ENCODE measurements at regions not wholly inside any gene's neighbourhood (a gene's known extent, or its start where the extent isn't known, plus 50 kb on each side); places are given as distances from the start of the nearest gene placed in this dataset.

GRCh38 chr18:75691483-75691882 lies 264.0 kb upstream of the SMIM21 start:
- Histone ChIP-seq H3K79me2 (ENCODE audit: control insufficient read depth, insufficient read depth, low read length) (no peaks in the 10 kb centered on the region), H3K36me3 (ENCODE audit: control insufficient read depth, insufficient read depth, low read length) (no peaks in the 10 kb centered on the region), H3K27ac (ENCODE audit: extremely low read depth, low read depth, low read length) (no peak overlapping the region), H3K4me3 (no peak overlapping the region), H3K4me2 (ENCODE audit: insufficient read depth, low read length) (no peak overlapping the region), H3K9me3 (replicated peaks; ENCODE audit: control insufficient read depth, insufficient read depth, low read depth, low read length) (no peaks in the 10 kb centered on the region), H4K20me1 (replicated peaks; ENCODE audit: control insufficient read depth, insufficient read depth, low read length) (no peaks in the 10 kb centered on the region), H3K4me1 (replicated peaks in 1 of 2; ENCODE audit: control insufficient read depth in 2 of 2, insufficient read depth in 2 of 2, low read length in 2 of 2) (no peaks in the 10 kb centered on the region), H3K9ac (ENCODE audit: insufficient read depth in 1 of 2, low read depth in 2 of 2, low read length in 2 of 2) (no peak overlapping the region), H3K27me3 (ENCODE audit: control insufficient read depth in 2 of 2, insufficient read depth in 2 of 2, low read length in 2 of 2) (no peaks in the 10 kb centered on the region), H2AFZ (ENCODE audit: low read depth, low read length) (no peak overlapping the region), H3K9me1 (ENCODE audit: control insufficient read depth, insufficient read depth, low read length) (no peaks in the 10 kb centered on the region)
- CTCF ChIA-PET (ENCODE audit: low intra/inter-chr PET ratio): no interaction called here
- WGBS (ENCODE audit: insufficient coverage, low coverage, missing lambda C conversion rate): 0% methylated on average over 3 of the region's 8 CpGs
- in situ Hi-C loops (cut with MboI): no loop called here
- DNase-seq (ENCODE audit: extremely low read depth in 1 of 4, low spot score in 3 of 4) (no peak), ATAC-seq (no peak), FAIRE-seq (no peak)
- POLR2A ChIA-PET: interaction anchor here (1.1 kb wide), 1 partner anchor 13 kb away, joined by 3 read pairs; no protein-coding TSS in a partner anchor
- intact Hi-C loops (cut with micrococcal nuclease): no loop called here
- no TSS peak for BruUV-seq (replicated peaks)
- TF ChIP-seq ZNF277 (CRISPR knock-in tag; IDR thresholded peaks at IDR 0.05; ENCODE audit: borderline replicate concordance) (no peak), BACH1 (tag; IDR thresholded peaks at IDR 0.05) (no peak), ZNF316 (IDR thresholded peaks at IDR 0.05) (no peak), MTA2 (IDR thresholded peaks at IDR 0.05; ENCODE audit: low read depth) (no peak), RB1 (IDR thresholded peaks at IDR 0.05; ENCODE audit: low read depth) (no peak), FOXO4 (CRISPR knock-in tag; IDR thresholded peaks at IDR 0.05) (no peak), RBM14 (IDR thresholded peaks at IDR 0.05; ENCODE audit: borderline replicate concordance, insufficient read depth, low read depth, low read length) (no peak), ZNF436 (CRISPR knock-in tag; IDR thresholded peaks at IDR 0.05) (no peak), LCOR (CRISPR knock-in tag; IDR thresholded peaks at IDR 0.05) (no peak), ZNF561 (CRISPR knock-in tag; conservative IDR thresholded peaks at IDR 0.05) (no peak), ERF (CRISPR knock-in tag; IDR thresholded peaks at IDR 0.05) (no peak), CREB3L1 (IDR thresholded peaks at IDR 0.05; ENCODE audit: borderline replicate concordance, low read depth) (no peak), ATF4 (CRISPR knock-in tag; IDR thresholded peaks at IDR 0.05) (no peak), NFRKB (IDR thresholded peaks at IDR 0.05; ENCODE audit: low read depth) (no peak), ELF4 (CRISPR knock-in tag; IDR thresholded peaks at IDR 0.05) (no peak)
- TF ChIP-seq, protein P1, sequence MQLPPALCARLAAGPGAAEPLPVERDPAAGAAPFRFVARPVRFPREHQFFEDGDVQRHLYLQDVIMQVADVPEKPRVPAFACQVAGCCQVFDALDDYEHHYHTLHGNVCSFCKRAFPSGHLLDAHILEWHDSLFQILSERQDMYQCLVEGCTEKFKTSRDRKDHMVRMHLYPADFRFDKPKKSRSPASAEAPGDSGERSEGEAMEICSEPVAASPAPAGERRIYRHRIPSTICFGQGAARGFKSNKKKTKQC (CRISPR knock-in tag; IDR thresholded peaks at IDR 0.05): no peak
- TF ChIP-seq, protein P2, sequence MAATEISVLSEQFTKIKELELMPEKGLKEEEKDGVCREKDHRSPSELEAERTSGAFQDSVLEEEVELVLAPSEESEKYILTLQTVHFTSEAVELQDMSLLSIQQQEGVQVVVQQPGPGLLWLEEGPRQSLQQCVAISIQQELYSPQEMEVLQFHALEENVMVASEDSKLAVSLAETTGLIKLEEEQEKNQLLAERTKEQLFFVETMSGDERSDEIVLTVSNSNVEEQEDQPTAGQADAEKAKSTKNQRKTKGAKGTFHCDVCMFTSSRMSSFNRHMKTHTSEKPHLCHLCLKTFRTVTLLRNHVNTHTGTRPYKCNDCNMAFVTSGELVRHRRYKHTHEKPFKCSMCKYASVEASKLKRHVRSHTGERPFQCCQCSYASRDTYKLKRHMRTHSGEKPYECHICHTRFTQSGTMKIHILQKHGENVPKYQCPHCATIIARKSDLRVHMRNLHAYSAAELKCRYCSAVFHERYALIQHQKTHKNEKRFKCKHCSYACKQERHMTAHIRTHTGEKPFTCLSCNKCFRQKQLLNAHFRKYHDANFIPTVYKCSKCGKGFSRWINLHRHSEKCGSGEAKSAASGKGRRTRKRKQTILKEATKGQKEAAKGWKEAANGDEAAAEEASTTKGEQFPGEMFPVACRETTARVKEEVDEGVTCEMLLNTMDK (IDR thresholded peaks at IDR 0.05; ENCODE audit: borderline replicate concordance, insufficient read depth, low read depth, low read length, poor library complexity, severe bottlenecking): no peak

Data from K562 (cell line).